WTC11 (cell line): ENCODE measurements at regions not wholly inside any gene's neighbourhood (a gene's known extent, or its start where the extent isn't known, plus 50 kb on each side); places are given as distances from the start of the nearest gene placed in this dataset.

Source experiments
- ATAC-seq: fragments of 200-7000 bp; cut with Tn5 transposase; 2 replicates; pipeline ENCODE4 v1.10.0; 2021; ENCODE audit warnings: mild to moderate bottlenecking, moderate library complexity
- CTCF ChIA-PET: fragments of 300-600 bp; sonication (Branson Sonifier 250); formaldehyde crosslinking; loops from one replicate; lab custom pipeline; 2021; ENCODE audit warnings: antibody characterized with exemption; lab: Charles Lee
- POLR2A ChIA-PET: fragments of 350-600 bp; sonication (Branson Sonifier 250); formaldehyde crosslinking; loops from one replicate; lab custom pipeline; 2021; ENCODE audit warnings: antibody characterized with exemption; lab: Charles Lee
- DNase-seq: peaks from one replicate; pipeline ENCODE4 v3.0.0; 2021; ENCODE audit warnings: low spot score
- H3K27ac Mint-ChIP-seq: 2 replicates; pipeline ENCODE4 v1.8.0; 2021; ENCODE audit warnings: mixed read lengths
- H3K27me3 Mint-ChIP-seq: 2 replicates; pipeline ENCODE4 v1.8.0; 2021; ENCODE audit warnings: low read depth, mild to moderate bottlenecking, moderate library complexity, mixed read lengths
- H3K36me3 Mint-ChIP-seq: 2 replicates; pipeline ENCODE4 v1.8.0; 2021; ENCODE audit warnings: mixed read lengths
- H3K4me1 Mint-ChIP-seq: 2 replicates; pipeline ENCODE4 v1.8.0; 2022; ENCODE audit warnings: mixed read lengths
- H3K4me3 Mint-ChIP-seq: 2 replicates; pipeline ENCODE4 v1.8.0; 2021; ENCODE audit warnings: mild to moderate bottlenecking, moderate library complexity, mixed read lengths
- H3K9me3 Mint-ChIP-seq: 2 replicates; pipeline ENCODE4 v1.8.0; 2021; ENCODE audit warnings: mixed read lengths
- ATF2 ChIP-seq: sonication (generic); formaldehyde crosslinking; IDR thresholded peaks from 2 replicates; pipeline ENCODE4 v1.8.1; 2022; ENCODE audit warnings: low read depth, missing genetic modification reagents, borderline replicate concordance
- ATF3 ChIP-seq: sonication (generic); formaldehyde crosslinking; conservative IDR thresholded peaks from 2 replicates; pipeline ENCODE4 v1.8.1; 2022; ENCODE audit warnings: mild to moderate bottlenecking, missing genetic modification reagents
- ESRRA ChIP-seq: sonication (generic); formaldehyde crosslinking; IDR thresholded peaks from 2 replicates; pipeline ENCODE4 v1.8.1; 2022; ENCODE audit warnings: mild to moderate bottlenecking, missing genetic modification reagents, borderline replicate concordance
- FOXK1 ChIP-seq: sonication (generic); formaldehyde crosslinking; IDR thresholded peaks from 2 replicates; pipeline ENCODE4 v1.8.0; 2022; ENCODE audit warnings: mild to moderate bottlenecking, moderate library complexity, missing genetic modification reagents
- IRF2 ChIP-seq: sonication (generic); formaldehyde crosslinking; IDR thresholded peaks from 2 replicates; pipeline ENCODE4 v1.8.0; 2022; ENCODE audit warnings: low read depth, missing genetic modification reagents, borderline replicate concordance
- MAX ChIP-seq: sonication (generic); formaldehyde crosslinking; IDR thresholded peaks from 2 replicates; pipeline ENCODE4 v1.8.0; 2022; ENCODE audit warnings: mild to moderate bottlenecking, missing genetic modification reagents
- NFATC4 ChIP-seq: fragments of 250-450 bp; sonication (Bioruptor Pico); IDR thresholded peaks from 2 replicates; pipeline ENCODE4 v1.9.0; 2021; ENCODE audit warnings: mild to moderate bottlenecking
- NFYB ChIP-seq: sonication (generic); formaldehyde crosslinking; conservative IDR thresholded peaks from 2 replicates; pipeline ENCODE4 v1.8.0; 2022; ENCODE audit warnings: low read depth, missing genetic modification reagents
- SOX15 ChIP-seq: fragments of 250-450 bp; sonication (Bioruptor Pico); IDR thresholded peaks from 2 replicates; pipeline ENCODE4 v1.9.0; 2021; ENCODE audit warnings: mild to moderate bottlenecking
- ZNF671 ChIP-seq: fragments of 250-450 bp; sonication (Bioruptor Pico); IDR thresholded peaks from 2 replicates; pipeline ENCODE4 v1.8.0; 2021; ENCODE audit warnings: mild to moderate bottlenecking
- TF ChIP-seq, protein P1 (sequence below): sonication (generic); formaldehyde crosslinking; IDR thresholded peaks from 2 replicates; pipeline ENCODE4 v1.8.0; 2023; ENCODE audit warnings: missing genetic modification reagents
- TF ChIP-seq, protein P2 (sequence below): sonication (generic); formaldehyde crosslinking; IDR thresholded peaks from 2 replicates; pipeline ENCODE4 v1.8.1; 2023; ENCODE audit warnings: mild to moderate bottlenecking, missing genetic modification reagents
- TF ChIP-seq, protein P3 (sequence below): sonication (generic); formaldehyde crosslinking; IDR thresholded peaks from 2 replicates; pipeline ENCODE4 v1.8.0; 2022; ENCODE audit warnings: mild to moderate bottlenecking, missing genetic modification reagents
- TF ChIP-seq, protein P4 (sequence below): sonication (generic); formaldehyde crosslinking; IDR thresholded peaks from 2 replicates; pipeline ENCODE4 v1.8.0; 2022; ENCODE audit warnings: mild to moderate bottlenecking, missing genetic modification reagents
- TF ChIP-seq, protein P5 (sequence below): sonication (generic); formaldehyde crosslinking; IDR thresholded peaks from 2 replicates; pipeline ENCODE4 v1.8.1; 2023; ENCODE audit warnings: mild to moderate bottlenecking, missing genetic modification reagents, moderate library complexity
- TF ChIP-seq, protein P6 (sequence below): sonication (generic); formaldehyde crosslinking; IDR thresholded peaks from 2 replicates; pipeline ENCODE4 v1.8.0; 2022; ENCODE audit warnings: missing genetic modification reagents
- TF ChIP-seq, protein P7 (sequence below): sonication (generic); formaldehyde crosslinking; IDR thresholded peaks from 2 replicates; pipeline ENCODE4 v1.8.1; 2022; ENCODE audit warnings: low read depth, mild to moderate bottlenecking, moderate library complexity, missing genetic modification reagents, borderline replicate concordance
- TF ChIP-seq, protein P8 (sequence below): sonication (generic); formaldehyde crosslinking; IDR thresholded peaks from 2 replicates; pipeline ENCODE4 v1.8.1; 2022; ENCODE audit warnings: mild to moderate bottlenecking, moderate library complexity, missing genetic modification reagents
- TF ChIP-seq, protein P9 (sequence below): sonication (generic); formaldehyde crosslinking; IDR thresholded peaks from 2 replicates; pipeline ENCODE4 v1.8.1; 2022; ENCODE audit warnings: mild to moderate bottlenecking, missing genetic modification reagents, moderate library complexity, borderline replicate concordance

DNA sequence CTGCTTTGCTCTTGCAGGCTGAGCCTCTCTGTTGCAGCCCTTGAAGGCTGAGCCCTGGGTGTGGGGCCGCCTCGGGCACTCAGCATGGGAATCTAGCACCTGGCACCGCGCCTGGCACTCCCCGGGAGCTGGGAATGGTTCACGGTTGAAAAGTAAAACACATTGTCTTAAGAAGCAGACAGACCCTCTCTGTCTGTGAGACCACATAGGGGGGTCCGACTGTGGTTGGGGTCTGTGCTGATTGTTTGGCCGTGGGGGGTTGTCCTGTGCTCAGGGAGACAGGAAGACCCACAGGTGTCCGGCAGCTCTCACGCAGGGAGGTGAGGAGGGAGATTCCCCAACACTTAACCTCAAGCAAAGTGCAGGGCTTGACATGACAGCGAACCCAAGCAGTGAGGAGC, 64.8 kb downstream of the SOX1 start:
- CTCF ChIA-PET: no interaction called here
- Mint-ChIP-seq H3K4me3 (no peak overlapping the region), H3K27ac (no peak overlapping the region), H3K27me3 (peaks cover 9% of the 10 kb centered on the region; the same call in 1 of the 2 replicates), H3K9me3 (no peaks in the 10 kb centered on the region), H3K4me1 (no peaks in the 10 kb centered on the region), H3K36me3 (no peaks in the 10 kb centered on the region)
- ATAC-seq: no peak
- TF ChIP-seq, protein P1, sequence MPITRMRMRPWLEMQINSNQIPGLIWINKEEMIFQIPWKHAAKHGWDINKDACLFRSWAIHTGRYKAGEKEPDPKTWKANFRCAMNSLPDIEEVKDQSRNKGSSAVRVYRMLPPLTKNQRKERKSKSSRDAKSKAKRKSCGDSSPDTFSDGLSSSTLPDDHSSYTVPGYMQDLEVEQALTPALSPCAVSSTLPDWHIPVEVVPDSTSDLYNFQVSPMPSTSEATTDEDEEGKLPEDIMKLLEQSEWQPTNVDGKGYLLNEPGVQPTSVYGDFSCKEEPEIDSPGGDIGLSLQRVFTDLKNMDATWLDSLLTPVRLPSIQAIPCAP: no peak
- TF ChIP-seq, protein P2, sequence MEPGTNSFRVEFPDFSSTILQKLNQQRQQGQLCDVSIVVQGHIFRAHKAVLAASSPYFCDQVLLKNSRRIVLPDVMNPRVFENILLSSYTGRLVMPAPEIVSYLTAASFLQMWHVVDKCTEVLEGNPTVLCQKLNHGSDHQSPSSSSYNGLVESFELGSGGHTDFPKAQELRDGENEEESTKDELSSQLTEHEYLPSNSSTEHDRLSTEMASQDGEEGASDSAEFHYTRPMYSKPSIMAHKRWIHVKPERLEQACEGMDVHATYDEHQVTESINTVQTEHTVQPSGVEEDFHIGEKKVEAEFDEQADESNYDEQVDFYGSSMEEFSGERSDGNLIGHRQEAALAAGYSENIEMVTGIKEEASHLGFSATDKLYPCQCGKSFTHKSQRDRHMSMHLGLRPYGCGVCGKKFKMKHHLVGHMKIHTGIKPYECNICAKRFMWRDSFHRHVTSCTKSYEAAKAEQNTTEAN (CRISPR knock-in tag): no peak
- TF ChIP-seq, protein P3, sequence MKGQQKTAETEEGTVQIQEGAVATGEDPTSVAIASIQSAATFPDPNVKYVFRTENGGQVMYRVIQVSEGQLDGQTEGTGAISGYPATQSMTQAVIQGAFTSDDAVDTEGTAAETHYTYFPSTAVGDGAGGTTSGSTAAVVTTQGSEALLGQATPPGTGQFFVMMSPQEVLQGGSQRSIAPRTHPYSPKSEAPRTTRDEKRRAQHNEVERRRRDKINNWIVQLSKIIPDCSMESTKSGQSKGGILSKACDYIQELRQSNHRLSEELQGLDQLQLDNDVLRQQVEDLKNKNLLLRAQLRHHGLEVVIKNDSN (CRISPR knock-in tag): no peak
- TF ChIP-seq NFATC4 (CRISPR knock-in tag) (no peak), NFYB (CRISPR knock-in tag) (no peak), ATF2 (no peak), ATF3 (no peak), IRF2 (CRISPR knock-in tag) (no peak), SOX15 (CRISPR knock-in tag) (no peak), MAX (CRISPR knock-in tag) (no peak), FOXK1 (CRISPR knock-in tag) (no peak), ESRRA (CRISPR knock-in tag) (no peak), ZNF671 (CRISPR knock-in tag) (no peak)
- TF ChIP-seq, protein P4, sequence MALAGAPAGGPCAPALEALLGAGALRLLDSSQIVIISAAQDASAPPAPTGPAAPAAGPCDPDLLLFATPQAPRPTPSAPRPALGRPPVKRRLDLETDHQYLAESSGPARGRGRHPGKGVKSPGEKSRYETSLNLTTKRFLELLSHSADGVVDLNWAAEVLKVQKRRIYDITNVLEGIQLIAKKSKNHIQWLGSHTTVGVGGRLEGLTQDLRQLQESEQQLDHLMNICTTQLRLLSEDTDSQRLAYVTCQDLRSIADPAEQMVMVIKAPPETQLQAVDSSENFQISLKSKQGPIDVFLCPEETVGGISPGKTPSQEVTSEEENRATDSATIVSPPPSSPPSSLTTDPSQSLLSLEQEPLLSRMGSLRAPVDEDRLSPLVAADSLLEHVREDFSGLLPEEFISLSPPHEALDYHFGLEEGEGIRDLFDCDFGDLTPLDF (CRISPR knock-in tag): no peak
- TF ChIP-seq, protein P5, sequence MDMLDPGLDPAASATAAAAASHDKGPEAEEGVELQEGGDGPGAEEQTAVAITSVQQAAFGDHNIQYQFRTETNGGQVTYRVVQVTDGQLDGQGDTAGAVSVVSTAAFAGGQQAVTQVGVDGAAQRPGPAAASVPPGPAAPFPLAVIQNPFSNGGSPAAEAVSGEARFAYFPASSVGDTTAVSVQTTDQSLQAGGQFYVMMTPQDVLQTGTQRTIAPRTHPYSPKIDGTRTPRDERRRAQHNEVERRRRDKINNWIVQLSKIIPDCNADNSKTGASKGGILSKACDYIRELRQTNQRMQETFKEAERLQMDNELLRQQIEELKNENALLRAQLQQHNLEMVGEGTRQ: no peak
- TF ChIP-seq, protein P6, sequence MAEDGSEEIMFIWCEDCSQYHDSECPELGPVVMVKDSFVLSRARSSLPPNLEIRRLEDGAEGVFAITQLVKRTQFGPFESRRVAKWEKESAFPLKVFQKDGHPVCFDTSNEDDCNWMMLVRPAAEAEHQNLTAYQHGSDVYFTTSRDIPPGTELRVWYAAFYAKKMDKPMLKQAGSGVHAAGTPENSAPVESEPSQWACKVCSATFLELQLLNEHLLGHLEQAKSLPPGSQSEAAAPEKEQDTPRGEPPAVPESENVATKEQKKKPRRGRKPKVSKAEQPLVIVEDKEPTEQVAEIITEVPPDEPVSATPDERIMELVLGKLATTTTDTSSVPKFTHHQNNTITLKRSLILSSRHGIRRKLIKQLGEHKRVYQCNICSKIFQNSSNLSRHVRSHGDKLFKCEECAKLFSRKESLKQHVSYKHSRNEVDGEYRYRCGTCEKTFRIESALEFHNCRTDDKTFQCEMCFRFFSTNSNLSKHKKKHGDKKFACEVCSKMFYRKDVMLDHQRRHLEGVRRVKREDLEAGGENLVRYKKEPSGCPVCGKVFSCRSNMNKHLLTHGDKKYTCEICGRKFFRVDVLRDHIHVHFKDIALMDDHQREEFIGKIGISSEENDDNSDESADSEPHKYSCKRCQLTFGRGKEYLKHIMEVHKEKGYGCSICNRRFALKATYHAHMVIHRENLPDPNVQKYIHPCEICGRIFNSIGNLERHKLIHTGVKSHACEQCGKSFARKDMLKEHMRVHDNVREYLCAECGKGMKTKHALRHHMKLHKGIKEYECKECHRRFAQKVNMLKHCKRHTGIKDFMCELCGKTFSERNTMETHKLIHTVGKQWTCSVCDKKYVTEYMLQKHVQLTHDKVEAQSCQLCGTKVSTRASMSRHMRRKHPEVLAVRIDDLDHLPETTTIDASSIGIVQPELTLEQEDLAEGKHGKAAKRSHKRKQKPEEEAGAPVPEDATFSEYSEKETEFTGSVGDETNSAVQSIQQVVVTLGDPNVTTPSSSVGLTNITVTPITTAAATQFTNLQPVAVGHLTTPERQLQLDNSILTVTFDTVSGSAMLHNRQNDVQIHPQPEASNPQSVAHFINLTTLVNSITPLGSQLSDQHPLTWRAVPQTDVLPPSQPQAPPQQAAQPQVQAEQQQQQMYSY (CRISPR knock-in tag): no peak
- TF ChIP-seq, protein P7, sequence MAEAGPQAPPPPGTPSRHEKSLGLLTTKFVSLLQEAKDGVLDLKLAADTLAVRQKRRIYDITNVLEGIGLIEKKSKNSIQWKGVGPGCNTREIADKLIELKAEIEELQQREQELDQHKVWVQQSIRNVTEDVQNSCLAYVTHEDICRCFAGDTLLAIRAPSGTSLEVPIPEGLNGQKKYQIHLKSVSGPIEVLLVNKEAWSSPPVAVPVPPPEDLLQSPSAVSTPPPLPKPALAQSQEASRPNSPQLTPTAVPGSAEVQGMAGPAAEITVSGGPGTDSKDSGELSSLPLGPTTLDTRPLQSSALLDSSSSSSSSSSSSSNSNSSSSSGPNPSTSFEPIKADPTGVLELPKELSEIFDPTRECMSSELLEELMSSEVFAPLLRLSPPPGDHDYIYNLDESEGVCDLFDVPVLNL (CRISPR knock-in tag): no peak
- TF ChIP-seq, protein P8, sequence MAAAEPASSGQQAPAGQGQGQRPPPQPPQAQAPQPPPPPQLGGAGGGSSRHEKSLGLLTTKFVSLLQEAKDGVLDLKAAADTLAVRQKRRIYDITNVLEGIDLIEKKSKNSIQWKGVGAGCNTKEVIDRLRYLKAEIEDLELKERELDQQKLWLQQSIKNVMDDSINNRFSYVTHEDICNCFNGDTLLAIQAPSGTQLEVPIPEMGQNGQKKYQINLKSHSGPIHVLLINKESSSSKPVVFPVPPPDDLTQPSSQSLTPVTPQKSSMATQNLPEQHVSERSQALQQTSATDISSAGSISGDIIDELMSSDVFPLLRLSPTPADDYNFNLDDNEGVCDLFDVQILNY (CRISPR knock-in tag): no peak
- TF ChIP-seq, protein P9, sequence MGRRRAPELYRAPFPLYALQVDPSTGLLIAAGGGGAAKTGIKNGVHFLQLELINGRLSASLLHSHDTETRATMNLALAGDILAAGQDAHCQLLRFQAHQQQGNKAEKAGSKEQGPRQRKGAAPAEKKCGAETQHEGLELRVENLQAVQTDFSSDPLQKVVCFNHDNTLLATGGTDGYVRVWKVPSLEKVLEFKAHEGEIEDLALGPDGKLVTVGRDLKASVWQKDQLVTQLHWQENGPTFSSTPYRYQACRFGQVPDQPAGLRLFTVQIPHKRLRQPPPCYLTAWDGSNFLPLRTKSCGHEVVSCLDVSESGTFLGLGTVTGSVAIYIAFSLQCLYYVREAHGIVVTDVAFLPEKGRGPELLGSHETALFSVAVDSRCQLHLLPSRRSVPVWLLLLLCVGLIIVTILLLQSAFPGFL (CRISPR knock-in tag): no peak
- no peak for DNase-seq
- POLR2A ChIA-PET: no interaction called here
